OCI-LY3 (cell line): ENCODE measurements at regions not wholly inside any gene's neighbourhood (a gene's known extent, or its start where the extent isn't known, plus 50 kb on each side); places are given as distances from the start of the nearest gene placed in this dataset.

Experiments used
- H2AFZ ChIP-seq: fragments of 200-600, 300-600 bp; shearing (Covaris generic); 2 replicates; pipeline ENCODE4 v1.6.0; 2014; ENCODE audit warnings: antibody characterized with exemption, low read depth, low read length
- H3K27ac ChIP-seq: fragments of 200-600, 300-600 bp; sonication (generic); 2 replicates; pipeline ENCODE4 v1.5.1; 2014; ENCODE audit warnings: mild to moderate bottlenecking, low read length, moderate library complexity, mixed read lengths
- H3K27me3 ChIP-seq: fragments of 200-600, 300-600 bp; sonication (generic); 2 replicates; pipeline ENCODE4 v1.6.1; 2014; ENCODE audit warnings: low read depth, low read length, mixed read lengths
- H3K36me3 ChIP-seq: fragments of 200-600, 300-600 bp; sonication (generic); replicated peaks from 2 replicates; pipeline ENCODE3; 2014; ENCODE audit warnings: low read depth, low read length, mixed read lengths
- H3K4me1 ChIP-seq: fragments of 300-600, 200-600 bp; sonication (generic); 2 replicates; pipeline ENCODE4 v1.6.1; 2014; ENCODE audit warnings: low read length, mixed read lengths
- H3K4me2 ChIP-seq: fragments of 200-600, 300-600 bp; sonication (generic); 2 replicates; pipeline ENCODE4 v1.6.1; 2014; ENCODE audit warnings: low read length, mixed read lengths
- H3K4me3 ChIP-seq: fragments of 300-600, 200-600 bp; sonication (generic); 2 replicates; pipeline ENCODE4 v1.5.1; 2014; ENCODE audit warnings: antibody characterized with exemption, mild to moderate bottlenecking, low read length, moderate library complexity
- H3K79me2 ChIP-seq: fragments of 300-600, 200-600 bp; shearing (Covaris generic); 2 replicates; pipeline ENCODE4 v1.6.1; 2014; ENCODE audit warnings: mild to moderate bottlenecking, low read length, mixed read lengths
- H3K9ac ChIP-seq: fragments of 300-600, 200-600 bp; shearing (Covaris generic); 2 replicates; pipeline ENCODE4 v1.6.0; 2014; ENCODE audit warnings: mild to moderate bottlenecking, low read length, moderate library complexity
- H3K9me3 ChIP-seq: fragments of 200-600, 300-600 bp; shearing (Covaris generic); 2 replicates; pipeline ENCODE4 v1.6.1; 2014; ENCODE audit warnings: low read length, mixed read lengths; ENCODE audit not compliant: insufficient read depth
- H4K20me1 ChIP-seq: fragments of 200-600, 300-600 bp; sonication (generic); 2 replicates; pipeline ENCODE4 v1.6.1; 2016; ENCODE audit warnings: low read length, mixed read lengths; ENCODE audit not compliant: insufficient read depth
- EZH2phosphoT487 ChIP-seq: fragments of 200-600 bp; shearing (Covaris generic); IDR thresholded peaks from 2 replicates; pipeline ENCODE4 v1.6.1; 2018; ENCODE audit warnings: antibody characterized with exemption, mixed run types, low read depth
- TF ChIP-seq, protein P1 (sequence below): fragments of 200-600, 300-600 bp; sonication (generic); IDR thresholded peaks from 2 replicates; pipeline ENCODE4 v1.5.1; 2014; ENCODE audit warnings: antibody characterized with exemption, low read length, low read depth

DNA sequence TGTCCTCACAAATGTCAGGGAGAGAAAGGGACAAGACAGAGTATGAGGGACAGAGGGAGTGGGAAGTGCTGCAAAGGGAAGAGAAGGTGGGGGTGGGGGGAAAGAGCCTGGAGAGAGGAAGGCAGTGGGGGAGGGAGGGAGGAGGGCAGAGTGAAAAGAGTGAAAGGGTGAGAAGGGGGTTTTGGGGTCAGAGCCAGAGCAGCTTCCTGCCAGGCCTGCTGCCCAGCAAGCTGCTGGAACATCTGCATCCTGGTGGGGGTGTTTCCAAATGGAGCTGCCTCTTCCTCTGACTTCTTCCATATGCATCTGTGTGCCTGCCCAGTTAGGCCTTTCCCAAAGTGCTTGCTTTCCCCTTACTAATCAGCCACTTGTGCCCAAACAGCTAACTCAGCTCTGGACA, 94.3 kb upstream of the CELF4 start:
- TF ChIP-seq, protein P1, sequence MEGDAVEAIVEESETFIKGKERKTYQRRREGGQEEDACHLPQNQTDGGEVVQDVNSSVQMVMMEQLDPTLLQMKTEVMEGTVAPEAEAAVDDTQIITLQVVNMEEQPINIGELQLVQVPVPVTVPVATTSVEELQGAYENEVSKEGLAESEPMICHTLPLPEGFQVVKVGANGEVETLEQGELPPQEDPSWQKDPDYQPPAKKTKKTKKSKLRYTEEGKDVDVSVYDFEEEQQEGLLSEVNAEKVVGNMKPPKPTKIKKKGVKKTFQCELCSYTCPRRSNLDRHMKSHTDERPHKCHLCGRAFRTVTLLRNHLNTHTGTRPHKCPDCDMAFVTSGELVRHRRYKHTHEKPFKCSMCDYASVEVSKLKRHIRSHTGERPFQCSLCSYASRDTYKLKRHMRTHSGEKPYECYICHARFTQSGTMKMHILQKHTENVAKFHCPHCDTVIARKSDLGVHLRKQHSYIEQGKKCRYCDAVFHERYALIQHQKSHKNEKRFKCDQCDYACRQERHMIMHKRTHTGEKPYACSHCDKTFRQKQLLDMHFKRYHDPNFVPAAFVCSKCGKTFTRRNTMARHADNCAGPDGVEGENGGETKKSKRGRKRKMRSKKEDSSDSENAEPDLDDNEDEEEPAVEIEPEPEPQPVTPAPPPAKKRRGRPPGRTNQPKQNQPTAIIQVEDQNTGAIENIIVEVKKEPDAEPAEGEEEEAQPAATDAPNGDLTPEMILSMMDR: no peak
- no peak for TF ChIP-seq EZH2phosphoT487
- Histone ChIP-seq H3K36me3 (no peaks in the 10 kb centered on the region), H3K4me2 (no peak overlapping the region), H3K27ac (no peak overlapping the region), H3K79me2 (no peaks in the 10 kb centered on the region), H3K27me3 (no peaks in the 10 kb centered on the region), H4K20me1 (no peaks in the 10 kb centered on the region), H3K4me1 (no peaks in the 10 kb centered on the region), H3K9ac (no peak overlapping the region), H3K9me3 (no peaks in the 10 kb centered on the region), H2AFZ (no peak overlapping the region), H3K4me3 (no peak overlapping the region)

DNA sequence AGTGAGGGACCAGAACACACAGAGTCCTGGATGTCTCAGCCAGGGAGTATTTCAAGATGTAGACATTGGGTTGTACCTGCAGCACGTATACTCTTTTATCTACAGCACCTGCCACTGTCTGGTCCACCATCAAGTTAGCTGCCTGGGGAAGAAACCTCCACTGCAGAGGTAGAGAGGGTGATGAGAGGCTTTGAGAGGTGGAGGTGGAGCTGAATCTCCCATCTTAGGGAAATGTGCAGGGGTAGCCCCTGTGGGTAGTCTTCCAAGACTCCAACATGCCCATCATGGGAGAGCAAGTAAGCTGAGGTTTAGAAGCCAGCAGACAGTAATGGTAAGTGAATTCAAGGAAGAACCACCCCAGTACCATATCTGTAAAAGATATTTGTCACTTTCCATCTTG, 93.3 kb upstream of the CELF4 start:
- no peak overlapping the region for H3K9ac ChIP-seq
- no peaks in the 10 kb centered on the region for H3K4me1 ChIP-seq
- H3K9me3 ChIP-seq: no peaks in the 10 kb centered on the region
- TF ChIP-seq, protein P1: no peak
- no peak for TF ChIP-seq EZH2phosphoT487
- no peaks in the 10 kb centered on the region for H4K20me1 ChIP-seq
- no peak overlapping the region for H2AFZ ChIP-seq
- H3K27me3 ChIP-seq: no peaks in the 10 kb centered on the region; the same call in 1 of the 2 replicates
- no peaks in the 10 kb centered on the region for H3K79me2 ChIP-seq
- no peak overlapping the region for H3K4me3 ChIP-seq
- no peak overlapping the region for H3K4me2 ChIP-seq
- H3K36me3 ChIP-seq: no peaks in the 10 kb centered on the region
- H3K27ac ChIP-seq: no peak overlapping the region

DNA sequence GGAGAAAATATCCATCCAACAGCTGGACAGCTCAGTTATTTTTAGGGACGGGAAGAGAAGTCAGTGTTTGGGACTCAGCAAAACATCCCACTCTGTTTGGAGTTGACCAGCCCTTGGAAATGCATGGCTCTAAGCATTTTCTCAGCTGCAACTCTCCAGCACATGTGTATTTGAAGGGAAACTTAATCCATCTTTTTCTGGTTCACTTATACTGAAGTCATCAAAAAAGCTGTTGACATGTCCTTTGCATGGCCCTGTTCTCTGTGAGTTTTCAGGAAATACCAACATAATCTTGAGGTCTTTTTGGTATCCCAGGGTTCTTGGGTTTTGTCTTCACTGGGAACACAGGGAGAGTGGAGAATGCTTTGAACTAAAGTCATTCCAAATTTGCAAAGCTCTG, 91.9 kb upstream of the CELF4 start:
- Histone ChIP-seq H3K9me3 (no peaks in the 10 kb centered on the region), H3K79me2 (no peaks in the 10 kb centered on the region), H3K4me2 (no peak overlapping the region), H3K4me1 (no peaks in the 10 kb centered on the region), H3K9ac (no peak overlapping the region), H4K20me1 (no peaks in the 10 kb centered on the region), H3K36me3 (no peaks in the 10 kb centered on the region), H3K27ac (no peak overlapping the region), H3K27me3 (no peaks in the 10 kb centered on the region; the same call in 1 of the 2 replicates), H2AFZ (no peak overlapping the region), H3K4me3 (no peak overlapping the region)
- TF ChIP-seq, protein P1: no peak
- no peak for TF ChIP-seq EZH2phosphoT487

DNA sequence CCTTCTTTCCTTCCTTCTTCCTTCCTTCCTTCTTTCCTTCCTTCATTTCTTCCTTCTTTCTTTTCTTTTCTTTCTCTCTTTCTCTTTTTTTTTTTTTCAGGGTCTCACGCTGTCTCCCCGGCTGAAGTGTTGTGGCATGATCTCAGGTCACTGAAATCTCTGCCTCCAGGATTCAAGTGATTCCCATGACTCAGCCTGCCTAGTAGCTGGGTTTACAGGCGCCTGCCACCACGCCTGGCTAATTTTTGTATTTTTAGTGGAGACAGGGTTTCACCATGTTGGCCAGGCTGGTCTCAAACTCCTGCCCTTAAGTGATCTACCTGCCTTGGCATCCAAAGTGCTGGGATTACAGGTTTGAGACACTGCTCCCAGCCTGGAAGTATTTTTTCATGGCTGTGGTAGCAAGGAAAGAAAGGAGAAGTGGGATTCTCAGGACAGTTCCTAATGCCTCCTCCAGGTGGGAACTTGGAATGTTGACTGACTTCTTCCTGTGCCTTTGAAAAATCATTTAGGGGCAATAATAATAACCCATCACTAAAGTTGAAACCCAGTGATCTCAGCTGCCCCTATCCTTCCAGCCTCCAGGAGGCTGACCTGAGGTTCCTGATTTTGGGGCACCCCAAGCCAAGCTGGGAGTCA, 89.3 kb upstream of the CELF4 start:
- Histone ChIP-seq H3K4me1 (no peaks in the 10 kb centered on the region), H3K4me3 (no peak overlapping the region), H2AFZ (no peak overlapping the region), H3K27me3 (no peaks in the 10 kb centered on the region; the same call in 1 of the 2 replicates), H3K27ac (no peak overlapping the region), H3K79me2 (no peaks in the 10 kb centered on the region), H3K4me2 (no peak overlapping the region), H3K36me3 (no peaks in the 10 kb centered on the region), H3K9ac (no peak overlapping the region), H4K20me1 (no peaks in the 10 kb centered on the region), H3K9me3 (no peaks in the 10 kb centered on the region)
- TF ChIP-seq, protein P1: no peak
- TF ChIP-seq EZH2phosphoT487: no peak
